ENCODE measurements at regions not wholly inside any gene's neighbourhood (a gene's known extent, or its start where the extent isn't known, plus 50 kb on each side); places are given as distances from the start of the nearest gene placed in this dataset.

DNA sequence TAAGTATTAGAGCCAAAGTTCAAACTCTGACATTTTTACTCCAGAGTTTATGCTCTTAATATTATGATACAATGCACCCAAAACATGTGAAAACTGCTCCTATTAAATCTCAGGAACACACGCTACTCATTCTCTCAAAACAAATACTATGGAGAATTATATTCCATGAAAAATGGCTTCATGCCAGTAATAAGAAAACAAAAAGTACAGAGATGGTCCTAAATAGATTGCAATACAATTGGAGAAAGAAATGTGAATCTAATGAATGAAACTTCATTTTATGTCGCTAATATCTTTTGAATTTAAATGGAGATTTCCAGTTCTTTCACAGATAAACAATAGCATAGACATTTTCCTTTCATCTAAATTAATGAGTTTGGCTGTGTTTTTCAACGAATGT, 384.3 kb downstream of the ADAMTS20 start (continued):
- TF ChIP-seq RCOR1 (conservative IDR thresholded peaks at IDR 0.05; ENCODE audit: low read depth, low read length) (no peak), STAT3 (IDR thresholded peaks at IDR 0.05; ENCODE audit: low read depth, low read length) (no peak), PKNOX1 (IDR thresholded peaks at IDR 0.05) (no peak), SMAD5 (IDR thresholded peaks at IDR 0.05; ENCODE audit: low read depth) (no peak), SMC3 (IDR thresholded peaks at IDR 0.05; ENCODE audit: borderline replicate concordance, low read length) (no peak)

DNA sequence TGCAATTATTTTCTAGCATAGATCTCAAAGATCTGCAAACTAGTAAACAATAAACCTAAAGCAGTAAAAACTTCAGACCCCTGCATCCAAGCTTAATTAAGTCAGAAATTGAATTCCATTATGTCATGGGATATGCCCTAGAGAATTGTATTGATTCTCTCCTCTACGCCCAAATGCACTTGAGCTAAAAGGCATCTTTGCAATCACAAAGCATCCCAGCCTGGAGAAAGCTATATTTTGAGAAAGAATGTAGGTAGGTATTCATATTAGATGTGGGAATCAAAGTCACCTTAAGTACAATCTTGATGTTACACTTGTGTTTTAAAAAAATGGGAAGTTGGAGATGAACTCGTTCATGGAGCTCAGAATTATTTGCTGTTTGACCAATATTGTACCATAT, 386.7 kb downstream of the ADAMTS20 start:
- in situ Hi-C loops (cut with MboI) (no loop called here), intact Hi-C loops (cut with micrococcal nuclease; ENCODE audit: unreplicated experiment) (no loop called here)
- no peak for TF ChIP-seq ZNF217 (IDR thresholded peaks at IDR 0.05)
- no peak for TF ChIP-seq HDGF (IDR thresholded peaks at IDR 0.05)
- no peak for TF ChIP-seq PKNOX1 (IDR thresholded peaks at IDR 0.05)
- TF ChIP-seq CEBPB (IDR thresholded peaks at IDR 0.05; ENCODE audit: borderline replicate concordance in 1 of 2, low read depth in 2 of 2, low read length in 2 of 2), result no peak
- no peak for TF ChIP-seq BRCA1 (IDR thresholded peaks at IDR 0.05; ENCODE audit: low read depth, low read length)
- no peak for TF ChIP-seq RCOR1 (conservative IDR thresholded peaks at IDR 0.05; ENCODE audit: low read depth, low read length)
- no peak for TF ChIP-seq IKZF2 (IDR thresholded peaks at IDR 0.05)
- no peak for TF ChIP-seq JUND (IDR thresholded peaks at IDR 0.05; ENCODE audit: low read depth, low read length)
- no peak for TF ChIP-seq EZH2 (IDR thresholded peaks at IDR 0.05; ENCODE audit: borderline replicate concordance, control insufficient read depth, low read depth, low read length)
- no peak for TF ChIP-seq SUZ12 (IDR thresholded peaks at IDR 0.05; ENCODE audit: unreplicated experiment)
- TF ChIP-seq CREB1 (IDR thresholded peaks at IDR 0.05; ENCODE audit: low read depth), result no peak
- no peak for TF ChIP-seq USF1 (IDR thresholded peaks at IDR 0.05; ENCODE audit: borderline replicate concordance, extremely low read length, insufficient read depth, low read depth, low read length)
- DNase-seq (ENCODE audit: low read depth, low spot score) (no peak), FAIRE-seq (no peak), ATAC-seq (no peak)
- Histone ChIP-seq H2AFZ (ENCODE audit: control insufficient read depth, low read depth, low read length) (no peak overlapping the region), H3K9me3 (replicated peaks; ENCODE audit: control insufficient read depth, insufficient read depth, low read length) (no peaks in the 10 kb centered on the region), H3K27ac (ENCODE audit: control insufficient read depth, insufficient read depth) (no peak overlapping the region), H3K4me3 (no peak overlapping the region), H3K36me3 (ENCODE audit: control insufficient read depth in 2 of 2, insufficient read depth in 2 of 2, low read length in 1 of 2) (no peaks in the 10 kb centered on the region), H3K27me3 (replicated peaks in 1 of 2; ENCODE audit: control insufficient read depth in 2 of 2, insufficient read depth in 2 of 2, low read length in 1 of 2) (no peaks in the 10 kb centered on the region), H4K20me1 (ENCODE audit: control insufficient read depth, insufficient read depth) (no peaks in the 10 kb centered on the region), H3K4me2 (ENCODE audit: control insufficient read depth, insufficient read depth) (no peak overlapping the region), H3K79me2 (ENCODE audit: control insufficient read depth, insufficient read depth, low read length) (no peaks in the 10 kb centered on the region), H3K9ac (ENCODE audit: control insufficient read depth, insufficient read depth, low read length) (no peak overlapping the region), H3K4me1 (ENCODE audit: control insufficient read depth, insufficient read depth, low read length) (no peaks in the 10 kb centered on the region)
- ChIA-PET POLR2A (interaction anchor here (0.9 kb wide), 1 partner anchor 12 kb away, joined by 3 read pairs; no protein-coding TSS in a partner anchor), RAD21 (ENCODE audit: unreplicated experiment) (interaction anchor here (0.9 kb wide), 1 partner anchor 96 kb away, joined by 3 read pairs; no protein-coding TSS in a partner anchor), CTCF (interaction anchor here (0.9 to 1.3 kb wide), 2 partner anchors 15 to 43 kb away, joined by 3 to 4 read pairs; no protein-coding TSS in a partner anchor), SMC1A (ENCODE audit: uncharacterized antibody, unreplicated experiment) (interaction anchor here (0.7 to 1.7 kb wide), 5 partner anchors 10 to 46 kb away, joined by 3 to 11 read pairs (median 5); no protein-coding TSS in a partner anchor)
- no TSS peak for BruUV-seq (replicated peaks)
- WGBS (ENCODE audit: insufficient coverage, insufficient replicate concordance, low lambda C conversion rate, missing lambda C conversion rate), result 5% methylated on average over 2 of the region's 2 CpGs

All from GM12878 (cell line).